Epithelial cell of esophagus (primary cell): ENCODE measurements at regions not wholly inside any gene's neighbourhood (a gene's known extent, or its start where the extent isn't known, plus 50 kb on each side); places are given as distances from the start of the nearest gene placed in this dataset.
"Not testable (repeated sequence)": the region's sequence is repeated elsewhere in the genome, so short reads cannot be mapped to it uniquely, and the experiment has no call there.

Experiments
- DNase-seq: peaks from one replicate; pipeline ENCODE4 v3.0.0; 2010; ENCODE audit warnings: low read depth
- H3K4me3 ChIP-seq: 2 replicates; pipeline ENCODE4 v1.5.1; 2011; ENCODE audit warnings: mild to moderate bottlenecking, low read length, control low read depth
- CTCF ChIP-seq: IDR thresholded peaks from 2 replicates; pipeline ENCODE4 v1.5.1; 2011; ENCODE audit warnings: low read depth, mild to moderate bottlenecking, low read length, control low read depth, inconsistent platforms; ENCODE audit not compliant: insufficient read depth; ENCODE audit errors: missing control alignments

GRCh38 chr1:169044971-169045370 is 61.5 kb upstream of the ATP1B1 start:
- no peak for TF ChIP-seq CTCF
- DNase-seq = no peak

GRCh38 chr1:169046671-169047070 is 59.8 kb upstream of the ATP1B1 start:
- no peak overlapping the region for H3K4me3 ChIP-seq
- DNase-seq = no peak
- TF ChIP-seq CTCF = no peak

More at GRCh38 chr1:169044971-169045370, 61.5 kb upstream of the ATP1B1 start:
- H3K4me3 ChIP-seq = no peak overlapping the region

GRCh38 chr1:169047074-169047473 is 59.4 kb upstream of the ATP1B1 start:
- peak; percentile 73 for DNase-seq
- no peak for TF ChIP-seq CTCF
- no peak overlapping the region for H3K4me3 ChIP-seq

GRCh38 chr1:169048043-169048442 is 58.4 kb upstream of the ATP1B1 start:
- H3K4me3 ChIP-seq = no peak overlapping the region
- DNase-seq = peak; percentile 13
- TF ChIP-seq CTCF = no peak

- DNase-seq = peak; percentile 41
- no peak overlapping the region for H3K4me3 ChIP-seq
- no peak for TF ChIP-seq CTCF
Measured at GRCh38 chr1:169049258-169049938, 57.1 kb upstream of the ATP1B1 start.

- no peak overlapping the region for H3K4me3 ChIP-seq
- DNase-seq = no peak
- TF ChIP-seq CTCF = no peak
Measured at GRCh38 chr1:169051171-169051570, 55.3 kb upstream of the ATP1B1 start.

- not testable (repeated sequence) for H3K4me3 ChIP-seq, DNase-seq
Measured at GRCh38 chr1:169052171-169052570, 54.3 kb upstream of the ATP1B1 start.
